Esophagus squamous epithelium (tissue), 4 donors: ENCODE measurements at regions not wholly inside any gene's neighbourhood (a gene's known extent, or its start where the extent isn't known, plus 50 kb on each side); places are given as distances from the start of the nearest gene placed in this dataset.

Source experiments
- CTCF ChIP-seq, 6 experiments: fragments of 450-650 bp in 4 of 6; fragments of 200-600 bp in 2 of 6; sonication (generic) in 2 of 6; IDR thresholded peaks; one replicate each; pipeline ENCODE4 v1.5.1; 2016 to 2019; ENCODE audit warnings: antibody characterized with exemption in 6 of 6, mild to moderate bottlenecking in 4 of 6, moderate library complexity in 4 of 6
- POLR2A ChIP-seq, 4 donors: fragments of 450-650 bp; IDR thresholded peaks; one replicate each; pipeline ENCODE4 v1.6.1; 2017; ENCODE audit warnings: antibody characterized with exemption in 4 of 4, mild to moderate bottlenecking in 4 of 4, moderate library complexity in 3 of 4

- TF ChIP-seq POLR2A (IDR thresholded peaks at IDR 0.05) (no peak), CTCF (IDR thresholded peaks at IDR 0.05) (no peak)
These were observed 55.3 kb upstream of the PRSS3 start for GRCh38 chr9:33740075-33740474.
